ENCODE measurements at regions not wholly inside any gene's neighbourhood (a gene's known extent, or its start where the extent isn't known, plus 50 kb on each side); places are given as distances from the start of the nearest gene placed in this dataset.

DNA sequence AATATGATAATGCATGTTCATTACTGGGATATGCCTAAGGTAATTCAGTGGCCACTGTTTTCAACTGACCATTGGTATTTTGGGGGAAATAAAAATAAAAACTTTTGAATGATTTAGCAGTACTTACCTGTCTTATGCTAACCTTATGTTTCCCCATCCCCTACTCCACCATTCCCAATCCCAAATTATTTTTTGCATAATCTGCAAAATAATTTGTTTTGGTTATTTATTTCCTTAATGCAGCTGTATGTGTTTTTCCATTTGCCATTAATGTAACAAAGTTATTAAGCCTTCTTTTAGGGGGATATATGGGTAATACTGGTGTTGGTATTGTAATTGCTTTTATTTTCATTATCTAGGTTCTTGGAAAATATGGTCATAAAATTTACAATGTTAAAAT is 213.9 kb upstream of the GULP1 start:
- ATAC-seq (no peak), DNase-seq (no peak)
- intact Hi-C loops (cut with DNase I), result loop anchor here in 1 of 2 donors (10.0 kb wide), 1 partner anchor 147 kb away; no protein-coding TSS in a partner anchor

DNA sequence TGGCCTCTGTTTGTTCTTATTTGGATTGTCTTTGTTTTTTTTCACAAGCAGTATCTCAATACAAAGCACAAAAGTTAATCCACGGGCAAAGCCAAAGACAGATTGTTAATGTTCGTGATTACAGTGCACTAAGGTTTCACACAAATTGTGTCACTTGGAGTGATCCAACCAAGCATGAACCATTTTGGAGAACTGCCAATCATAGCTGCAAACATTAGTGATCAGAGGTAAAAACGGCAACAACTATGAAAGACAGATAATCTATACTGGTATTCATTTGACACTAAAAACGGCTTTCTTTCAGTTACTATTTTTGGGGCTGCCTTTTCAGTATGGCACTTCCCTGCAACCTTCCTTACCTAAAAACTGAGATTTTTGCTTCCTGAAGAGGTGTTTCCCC is 213.1 kb upstream of the GULP1 start:
- DNase-seq (no peak), ATAC-seq (no peak)
- intact Hi-C loops (cut with DNase I), result loop anchor here in 1 of 2 donors (10.0 kb wide), 1 partner anchor 146 kb away; no protein-coding TSS in a partner anchor

DNA sequence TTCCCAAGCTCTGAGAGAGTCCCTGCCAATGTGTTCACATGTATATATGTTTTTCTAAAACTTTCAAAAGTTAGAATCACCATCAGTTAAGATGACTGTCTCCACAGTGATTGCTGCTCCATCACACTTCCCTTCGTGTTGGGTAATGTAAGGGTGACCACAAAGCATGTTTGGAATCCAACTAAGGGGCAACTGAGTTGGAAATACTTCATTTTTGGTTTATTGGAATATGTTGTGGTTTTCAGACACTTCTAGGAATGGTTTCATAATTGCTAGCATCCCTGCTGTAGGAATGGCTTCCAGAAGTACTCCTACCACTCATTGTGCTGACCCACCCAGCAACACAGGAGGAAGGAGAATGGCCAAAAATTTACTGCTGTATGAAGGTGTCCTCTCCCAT is 212.5 kb upstream of the GULP1 start:
- no peak for ATAC-seq
- no peak for DNase-seq
- intact Hi-C loops (cut with DNase I), result loop anchor here in 1 of 2 donors (10.0 kb wide), 1 partner anchor 146 kb away; no protein-coding TSS in a partner anchor

DNA sequence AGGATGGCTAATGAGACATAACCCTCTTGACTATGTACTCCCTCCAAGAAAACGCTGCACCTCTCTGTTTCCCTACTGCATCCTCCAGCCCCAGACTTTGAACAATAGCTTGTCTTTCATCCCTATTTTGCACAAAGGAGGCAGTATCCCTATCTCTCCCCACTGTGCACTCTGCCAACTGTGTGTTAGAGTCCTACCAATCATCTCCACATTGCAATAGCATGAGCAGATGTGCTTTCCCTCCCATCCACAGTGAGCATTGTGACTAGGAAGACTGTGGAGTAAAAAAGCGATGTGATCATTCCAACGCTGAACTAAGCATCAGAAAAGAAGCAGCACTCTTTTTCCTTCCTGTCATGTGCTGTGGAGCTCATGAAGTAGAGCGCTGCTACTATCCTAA is 206.3 kb upstream of the GULP1 start:
- intact Hi-C loops (cut with DNase I), result no loop called here
- DNase-seq, result no peak
- no peak for ATAC-seq

DNA sequence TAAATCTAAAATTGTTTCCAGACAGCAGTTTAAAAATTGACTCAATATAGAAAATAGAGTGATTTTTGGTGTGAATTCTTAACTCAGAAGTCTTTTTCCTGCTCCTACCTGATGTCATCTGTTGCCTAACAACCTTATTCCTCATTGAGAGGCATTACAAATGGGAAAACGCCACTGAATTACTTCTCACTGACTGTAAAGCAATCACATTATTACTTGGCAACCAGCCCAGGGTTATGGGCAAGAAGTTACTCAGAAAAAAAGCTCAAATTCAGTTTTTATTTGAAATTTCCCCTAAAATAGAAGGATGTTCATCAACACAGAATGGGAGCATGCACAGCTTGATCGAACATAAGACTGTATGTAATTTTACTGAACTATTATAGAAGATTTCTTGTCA is 201.8 kb upstream of the GULP1 start:
- intact Hi-C loops (cut with DNase I), result no loop called here
- ATAC-seq, result no peak
- no peak for DNase-seq

DNA sequence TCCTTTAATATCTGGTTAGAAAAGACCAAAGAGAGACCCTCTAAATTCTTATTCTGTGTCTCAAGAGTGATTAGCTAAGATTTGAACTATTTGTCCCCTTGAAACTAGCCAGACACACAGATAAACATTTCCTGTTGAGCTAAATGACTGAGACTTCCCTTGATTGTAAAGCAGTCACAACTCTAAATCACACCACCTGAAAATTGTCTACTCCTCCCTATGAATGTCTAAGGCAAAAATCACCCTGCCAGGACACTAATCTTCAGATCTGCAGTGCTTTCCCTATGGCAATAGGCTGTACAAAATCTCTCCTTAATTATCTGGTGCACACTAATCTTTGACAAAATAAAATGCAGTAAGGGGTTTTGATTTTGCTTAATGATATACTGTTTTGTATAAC is 200.5 kb upstream of the GULP1 start:
- intact Hi-C loops (cut with DNase I), result no loop called here
- DNase-seq (no peak), ATAC-seq (no peak)

DNA sequence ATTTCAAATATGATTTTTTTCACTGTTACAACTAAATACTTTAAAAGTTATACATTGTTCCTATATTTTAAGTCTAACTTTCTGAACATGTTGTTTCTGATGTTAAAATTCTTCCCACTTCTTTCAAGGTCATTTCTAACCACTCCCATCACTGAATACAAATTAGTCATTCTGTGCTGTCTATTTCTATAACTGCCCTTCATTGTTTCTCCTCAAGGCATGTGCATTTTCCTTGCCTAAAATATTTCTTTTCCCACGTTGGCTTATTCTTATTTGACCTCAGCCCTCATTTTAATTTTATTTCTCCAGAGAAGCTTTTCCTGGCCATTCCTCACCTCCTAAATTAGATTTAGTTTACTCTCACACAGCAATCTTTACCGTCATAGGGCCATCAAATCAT is 198.9 kb upstream of the GULP1 start:
- DNase-seq, result no peak
- no peak for ATAC-seq
- intact Hi-C loops (cut with DNase I), result no loop called here

DNA sequence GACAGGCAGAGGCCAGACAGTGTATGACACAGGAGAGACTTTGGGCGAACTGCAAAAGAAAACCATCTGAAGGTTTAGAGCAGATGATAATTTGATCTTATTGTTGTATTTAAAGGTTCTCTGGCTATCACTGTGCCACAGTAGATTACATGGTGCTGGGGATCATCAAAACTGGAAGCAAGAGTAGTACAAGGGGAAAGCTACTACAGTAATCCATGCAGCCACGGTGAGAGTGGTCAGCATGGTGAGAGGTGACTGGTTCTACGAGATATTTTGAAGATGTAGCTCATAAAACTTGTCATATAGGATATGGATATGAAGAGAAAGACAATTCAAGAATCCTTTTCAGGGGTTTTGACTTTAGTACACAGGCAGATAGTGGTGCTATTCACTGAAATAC is 194.8 kb upstream of the GULP1 start:
- no peak for DNase-seq
- ATAC-seq, result no peak
- intact Hi-C loops (cut with DNase I), result no loop called here

DNA sequence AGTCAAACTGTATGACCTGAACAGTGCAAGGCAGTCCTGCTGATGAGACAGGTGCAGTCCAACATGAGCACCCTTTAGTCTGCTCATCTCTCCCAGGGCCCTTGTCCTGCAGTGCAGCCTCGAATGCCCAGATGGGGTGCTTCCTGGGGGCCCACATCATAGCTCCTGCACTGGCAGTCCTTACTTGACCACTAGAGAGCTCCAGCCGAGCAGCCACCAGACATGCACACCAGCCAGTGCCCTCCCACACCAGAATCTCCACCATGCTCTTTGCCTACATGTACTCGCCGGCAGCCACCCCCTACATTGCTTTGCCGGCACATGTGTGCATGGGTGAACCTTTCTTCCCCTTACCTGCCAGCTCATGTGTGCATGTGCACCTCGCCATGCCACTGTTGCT is 188.8 kb upstream of the GULP1 start:
- no peak for DNase-seq
- intact Hi-C loops (cut with DNase I), result no loop called here
- ATAC-seq, result no peak

DNA sequence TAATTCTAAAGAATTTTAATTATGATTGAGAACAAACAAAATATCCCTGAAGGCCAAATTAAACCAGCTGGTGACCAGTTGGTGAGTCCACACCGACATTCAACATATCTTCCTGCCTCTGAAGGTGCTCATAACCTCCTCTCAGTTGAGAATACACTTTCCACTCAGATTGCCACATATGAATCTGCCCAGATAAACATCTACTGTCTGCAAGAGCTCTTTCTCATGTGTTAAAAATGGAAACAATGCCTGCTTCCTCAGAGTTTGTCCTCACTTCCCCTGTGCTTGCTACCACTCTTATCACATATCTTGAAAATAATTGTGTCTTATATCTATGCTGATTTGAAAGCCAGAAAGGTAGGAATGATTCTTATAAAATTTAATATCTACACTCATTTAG is 177.7 kb upstream of the GULP1 start:
- intact Hi-C loops (cut with DNase I), result no loop called here
- no peak for DNase-seq
- no peak for ATAC-seq

DNA sequence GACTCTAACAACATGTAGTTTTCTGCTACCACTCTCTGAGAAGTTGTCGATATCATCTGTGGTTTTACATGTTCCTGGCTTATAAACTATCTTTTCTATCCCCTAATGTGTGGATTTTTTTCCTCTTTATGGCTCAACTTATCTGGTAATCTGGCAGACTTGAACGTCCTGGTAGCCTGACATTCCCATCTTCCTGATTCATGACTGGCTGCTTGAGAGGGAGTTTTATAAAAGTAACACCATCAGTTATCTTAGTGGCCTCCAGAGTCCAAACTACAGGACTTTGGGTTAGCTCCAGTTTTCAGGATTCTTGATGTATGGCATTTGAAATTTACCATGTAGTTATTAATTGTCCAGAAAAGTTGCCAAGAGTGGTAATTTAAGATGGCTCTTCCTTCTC is 174.0 kb upstream of the GULP1 start:
- ATAC-seq, result no peak
- intact Hi-C loops (cut with DNase I), result no loop called here
- no peak for DNase-seq

DNA sequence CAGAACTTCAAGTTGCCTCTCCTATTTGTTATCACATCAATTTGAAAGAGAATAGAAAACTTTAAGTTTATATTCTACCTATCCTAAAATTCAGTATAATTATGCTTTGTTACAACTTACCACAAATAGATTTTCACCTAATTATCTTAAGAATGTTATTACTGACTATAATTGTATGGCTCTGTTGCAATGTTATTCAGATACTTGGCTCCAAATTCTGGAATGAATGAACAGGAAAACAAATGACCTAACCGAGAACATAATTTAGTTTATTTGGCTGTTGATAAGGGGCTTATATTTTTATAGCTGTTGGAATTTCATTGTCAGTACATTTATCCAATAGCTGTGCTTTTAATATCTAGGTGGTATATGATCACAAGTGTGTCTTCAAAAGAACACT is 173.2 kb upstream of the GULP1 start:
- DNase-seq (no peak), ATAC-seq (no peak)
- intact Hi-C loops (cut with DNase I), result no loop called here

DNA sequence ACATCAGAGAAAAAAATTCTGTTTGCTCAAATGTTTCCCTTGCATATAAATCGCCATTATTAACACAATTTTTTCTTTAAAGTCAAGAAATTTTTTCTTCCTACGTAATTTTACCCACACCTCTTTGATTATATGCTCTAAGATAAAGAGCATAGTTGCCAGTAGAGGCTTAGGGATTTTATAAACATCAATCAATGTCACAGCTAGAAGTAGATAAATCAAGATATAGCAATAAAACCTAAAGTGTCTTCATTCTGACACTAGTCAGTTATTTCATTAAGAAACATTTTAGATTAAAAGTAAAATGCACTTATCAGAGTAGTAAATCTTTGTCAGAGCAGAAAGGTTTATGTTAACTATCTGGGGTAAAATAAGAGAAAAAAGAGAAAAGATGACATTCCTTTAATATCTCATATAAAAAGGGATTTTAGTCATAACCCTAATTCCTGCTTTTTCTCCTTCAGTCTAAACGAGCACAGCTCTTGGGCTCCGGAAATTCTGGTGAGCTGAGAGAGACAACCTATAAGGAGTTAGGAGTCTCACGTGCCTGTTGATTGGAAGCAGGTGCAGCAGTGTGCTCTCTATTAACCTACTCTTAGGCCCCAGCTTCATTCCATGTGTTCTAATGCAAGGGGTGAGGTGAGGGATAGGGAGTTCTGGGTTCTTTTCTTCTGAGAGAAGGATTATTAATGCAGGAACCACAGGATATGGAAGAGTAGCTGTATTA is 172.4 kb upstream of the GULP1 start:
- intact Hi-C loops (cut with DNase I), result no loop called here
- no peak for ATAC-seq
- no peak for DNase-seq

DNA sequence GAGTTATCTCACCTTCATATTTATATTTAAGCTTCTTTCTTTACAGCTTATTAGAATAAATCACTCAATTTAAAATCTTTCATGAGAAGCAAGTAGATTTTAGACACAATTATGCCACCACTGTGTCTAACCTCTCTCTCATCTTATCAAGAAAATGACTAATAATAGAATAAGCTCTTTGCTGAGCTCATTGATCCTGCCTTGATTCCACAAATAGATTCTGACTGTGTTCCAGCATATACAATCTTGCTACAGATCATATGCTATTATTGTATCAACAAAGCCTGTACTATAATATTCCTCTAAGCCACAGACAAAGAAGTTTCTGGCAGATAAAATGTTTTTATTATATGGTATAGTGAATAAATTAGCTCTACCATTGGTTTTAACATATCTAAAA is 168.7 kb upstream of the GULP1 start:
- intact Hi-C loops (cut with DNase I), result no loop called here
- ATAC-seq (no peak), DNase-seq (no peak)

DNA sequence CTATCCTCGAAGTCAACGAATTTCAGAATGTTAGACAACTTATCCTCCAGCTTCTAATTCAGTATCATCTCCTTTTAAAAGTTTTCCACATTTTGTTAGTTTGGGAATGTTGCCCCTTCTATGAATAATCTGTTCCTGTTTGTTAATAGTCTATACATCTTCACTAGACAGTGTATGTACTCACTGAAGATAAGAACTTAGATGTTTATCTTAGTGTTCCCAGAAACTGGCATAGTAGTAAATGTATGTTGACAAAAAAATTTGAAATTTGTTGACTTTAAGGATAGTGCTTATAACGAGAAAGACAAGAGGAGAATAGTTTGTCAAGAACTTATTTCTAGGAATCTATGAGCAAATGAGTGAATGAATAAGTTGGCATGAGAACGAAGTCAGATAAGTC is 162.0 kb upstream of the GULP1 start:
- intact Hi-C loops (cut with DNase I), result no loop called here
- DNase-seq, result no peak
- ATAC-seq, result no peak

DNA sequence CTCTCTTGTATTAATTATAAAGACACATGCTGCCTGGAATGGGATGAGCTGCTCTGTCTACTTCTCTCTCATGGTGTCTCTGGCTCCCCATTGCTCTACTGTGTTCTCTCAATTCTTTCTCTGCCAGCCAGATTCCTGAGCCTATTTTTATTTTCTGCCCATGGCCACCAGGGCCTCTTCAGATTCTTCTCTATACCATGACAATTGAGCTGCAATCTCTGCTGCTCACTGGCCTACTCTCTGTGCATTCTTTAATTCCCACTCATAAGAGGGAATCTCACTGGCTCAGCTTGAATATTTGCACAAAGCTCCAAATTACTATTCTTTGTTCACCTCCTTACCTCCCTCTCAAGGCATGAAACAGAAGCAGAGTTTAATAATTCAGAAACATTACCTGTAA is 161.4 kb upstream of the GULP1 start:
- intact Hi-C loops (cut with DNase I), result no loop called here

DNA sequence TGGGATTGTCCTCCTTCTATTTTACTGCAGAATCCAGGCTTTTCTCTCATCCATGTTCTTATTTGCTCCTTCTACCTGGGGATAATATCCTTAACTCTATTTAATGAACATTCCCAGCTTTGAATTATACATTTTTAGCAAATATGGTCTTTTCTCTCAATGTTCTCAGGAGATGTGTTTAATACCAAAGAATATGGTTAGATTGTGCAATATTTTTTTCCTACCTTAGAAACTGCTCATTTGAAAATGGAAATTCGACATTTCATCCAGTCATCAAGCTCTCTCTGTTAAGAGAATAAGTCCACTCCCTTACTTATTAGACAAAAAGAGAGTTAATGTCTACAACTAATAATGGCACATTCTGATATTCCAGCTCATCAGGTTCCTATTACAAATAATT is 160.4 kb upstream of the GULP1 start:
- no peak for DNase-seq
- intact Hi-C loops (cut with DNase I), result no loop called here
- no peak for ATAC-seq

More for the DNA sequence above, 161.4 kb upstream of the GULP1 start:
- ATAC-seq, result no peak
- no peak for DNase-seq

DNA sequence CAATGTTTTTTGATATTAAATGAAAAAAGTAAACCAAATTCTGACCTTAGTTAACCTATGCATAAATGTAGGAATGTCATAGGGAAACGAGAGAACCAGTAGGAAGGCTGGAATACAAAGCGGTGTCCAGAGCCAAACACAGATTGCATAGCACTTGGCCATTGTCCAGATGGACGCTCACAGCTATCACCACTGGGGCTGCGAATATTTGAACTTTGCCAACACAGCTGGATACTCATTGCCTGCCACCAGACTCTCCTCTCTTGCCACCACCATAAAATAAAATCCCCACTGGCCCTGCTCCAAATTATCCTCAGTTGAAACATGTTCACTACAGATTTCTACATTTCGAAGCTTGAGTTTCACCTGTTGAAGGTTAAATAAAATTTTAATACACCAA is 159.3 kb upstream of the GULP1 start:
- intact Hi-C loops (cut with DNase I), result no loop called here
- DNase-seq (peak; percentile 43), ATAC-seq (peak; percentile 65 to 89)

DNA sequence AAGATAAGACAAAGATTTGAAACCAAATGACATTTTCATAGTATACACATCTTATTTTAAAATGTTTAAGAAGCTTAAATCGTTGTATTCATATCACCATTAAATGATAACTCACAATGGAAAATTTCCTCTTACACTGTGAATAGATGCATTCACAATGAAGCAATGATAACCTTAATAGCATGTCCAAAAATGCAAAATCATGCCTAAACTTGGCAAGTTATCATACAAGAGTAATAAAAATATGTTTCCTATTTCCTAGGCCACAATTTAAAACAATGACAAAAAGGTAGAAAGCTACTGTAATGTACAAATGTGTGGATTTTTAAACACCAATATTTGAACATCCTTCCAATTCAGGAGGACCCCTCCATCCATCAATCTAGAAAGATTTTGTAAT is 157.4 kb upstream of the GULP1 start:
- intact Hi-C loops (cut with DNase I), result no loop called here
- no peak for DNase-seq
- no peak for ATAC-seq

DNA sequence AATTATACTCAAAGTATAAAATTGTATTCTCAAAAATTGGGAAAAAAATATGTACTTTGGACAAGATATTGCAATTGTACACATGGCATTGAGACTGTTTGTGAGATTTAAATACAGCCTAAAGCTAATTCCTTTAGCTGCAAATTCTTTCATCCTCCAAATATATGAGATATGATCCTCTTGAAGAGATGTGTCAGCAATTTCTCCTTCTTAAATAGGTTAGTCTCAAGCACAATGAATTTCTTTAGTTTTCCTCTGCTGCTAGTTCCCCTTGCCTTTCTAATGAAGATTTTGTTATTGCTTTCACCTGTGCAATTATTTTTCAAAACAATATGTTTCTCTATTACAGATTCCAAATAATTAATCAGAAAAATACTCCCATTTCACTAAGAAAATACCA is 153.4 kb upstream of the GULP1 start:
- ATAC-seq (no peak), DNase-seq (no peak)
- intact Hi-C loops (cut with DNase I), result no loop called here

DNA sequence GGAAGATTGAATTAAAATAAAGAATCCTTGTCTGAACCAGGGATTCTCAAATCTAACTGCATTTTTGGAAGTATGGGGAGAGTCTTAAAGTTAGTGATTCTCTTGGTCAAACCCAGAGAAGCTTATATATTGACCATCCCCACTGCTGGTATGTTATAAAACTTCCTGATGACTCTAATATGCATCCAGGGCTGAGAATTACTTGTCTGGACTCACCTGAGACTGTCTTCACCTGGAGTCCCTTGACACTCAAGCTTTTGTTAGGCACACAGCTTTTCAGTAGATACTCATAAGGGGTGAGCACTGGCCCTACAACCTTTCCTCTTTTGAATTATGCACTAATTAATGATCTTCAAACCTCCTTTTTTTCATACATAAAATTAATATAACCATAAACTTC is 149.6 kb upstream of the GULP1 start:
- DNase-seq, result no peak
- intact Hi-C loops (cut with DNase I), result no loop called here
- no peak for ATAC-seq

Data from left cardiac atrium (tissue), 4 donors.